LNCAP (cell line): ENCODE measurements at regions not wholly inside any gene's neighbourhood (a gene's known extent, or its start where the extent isn't known, plus 50 kb on each side); places are given as distances from the start of the nearest gene placed in this dataset.
A peak's percentile ranks its signal among the peaks of the same experiment; 100 is the strongest.

ENCODE experiments used
- TF ChIP-seq, protein P1 (sequence below): fragments of 450-650 bp; IDR thresholded peaks from 2 replicates; pipeline ENCODE4 v1.5.1; 2017; ENCODE audit warnings: mild to moderate bottlenecking

DNA sequence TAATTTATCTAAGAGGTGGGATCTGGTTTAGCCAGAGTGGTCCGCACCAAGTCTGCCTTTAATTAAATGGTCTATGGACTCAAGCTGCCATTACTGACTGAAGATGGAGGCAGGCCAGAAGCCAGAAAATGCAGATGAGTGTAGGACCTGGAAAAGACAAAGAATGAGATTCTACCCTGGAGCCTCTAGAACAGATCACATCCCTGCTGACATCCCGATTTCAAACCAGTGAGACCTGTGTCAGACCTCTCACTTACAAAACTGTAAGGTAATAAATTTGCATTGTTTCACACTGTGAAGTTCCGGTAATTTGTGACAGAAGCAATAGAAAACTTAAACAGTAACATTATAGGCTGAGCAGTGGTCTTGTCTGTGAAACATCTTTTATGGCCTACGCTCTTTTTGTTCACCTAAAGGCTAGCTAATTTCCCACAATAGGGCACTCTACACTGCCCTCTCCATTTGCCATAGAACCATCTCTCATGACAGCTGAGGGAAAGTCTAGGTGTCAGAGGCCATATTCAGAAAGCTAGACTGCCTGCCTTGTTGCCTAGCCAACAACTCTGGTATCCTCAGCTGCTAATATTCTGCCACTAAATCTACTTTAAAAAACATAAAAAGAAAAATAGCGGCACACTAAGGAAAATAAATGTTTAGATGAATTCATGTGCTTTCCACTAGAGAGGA lies 1396.2 kb upstream of the PIK3C3 start:
- TF ChIP-seq, protein P1, sequence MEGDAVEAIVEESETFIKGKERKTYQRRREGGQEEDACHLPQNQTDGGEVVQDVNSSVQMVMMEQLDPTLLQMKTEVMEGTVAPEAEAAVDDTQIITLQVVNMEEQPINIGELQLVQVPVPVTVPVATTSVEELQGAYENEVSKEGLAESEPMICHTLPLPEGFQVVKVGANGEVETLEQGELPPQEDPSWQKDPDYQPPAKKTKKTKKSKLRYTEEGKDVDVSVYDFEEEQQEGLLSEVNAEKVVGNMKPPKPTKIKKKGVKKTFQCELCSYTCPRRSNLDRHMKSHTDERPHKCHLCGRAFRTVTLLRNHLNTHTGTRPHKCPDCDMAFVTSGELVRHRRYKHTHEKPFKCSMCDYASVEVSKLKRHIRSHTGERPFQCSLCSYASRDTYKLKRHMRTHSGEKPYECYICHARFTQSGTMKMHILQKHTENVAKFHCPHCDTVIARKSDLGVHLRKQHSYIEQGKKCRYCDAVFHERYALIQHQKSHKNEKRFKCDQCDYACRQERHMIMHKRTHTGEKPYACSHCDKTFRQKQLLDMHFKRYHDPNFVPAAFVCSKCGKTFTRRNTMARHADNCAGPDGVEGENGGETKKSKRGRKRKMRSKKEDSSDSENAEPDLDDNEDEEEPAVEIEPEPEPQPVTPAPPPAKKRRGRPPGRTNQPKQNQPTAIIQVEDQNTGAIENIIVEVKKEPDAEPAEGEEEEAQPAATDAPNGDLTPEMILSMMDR, result no peak

DNA sequence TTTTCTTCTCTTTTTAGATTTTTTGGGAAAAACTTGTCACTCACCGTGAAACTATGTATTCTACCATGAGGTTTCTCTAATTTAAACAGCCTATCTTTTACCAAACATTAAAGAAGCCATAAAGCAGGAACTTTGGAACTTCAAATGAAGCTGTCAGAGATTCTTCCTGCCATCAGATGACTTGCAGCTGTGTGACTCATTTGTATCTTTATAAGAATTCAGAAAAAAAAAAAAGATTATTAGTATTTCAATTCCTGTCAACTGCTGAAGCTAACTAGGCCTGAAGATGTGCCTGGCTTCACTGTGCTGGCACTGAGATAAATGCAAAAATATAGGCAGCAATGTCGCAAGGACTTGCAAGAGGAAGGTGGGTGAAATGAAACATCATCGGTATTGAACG lies 1399.1 kb upstream of the PIK3C3 start:
- TF ChIP-seq, protein P1, result no peak

DNA sequence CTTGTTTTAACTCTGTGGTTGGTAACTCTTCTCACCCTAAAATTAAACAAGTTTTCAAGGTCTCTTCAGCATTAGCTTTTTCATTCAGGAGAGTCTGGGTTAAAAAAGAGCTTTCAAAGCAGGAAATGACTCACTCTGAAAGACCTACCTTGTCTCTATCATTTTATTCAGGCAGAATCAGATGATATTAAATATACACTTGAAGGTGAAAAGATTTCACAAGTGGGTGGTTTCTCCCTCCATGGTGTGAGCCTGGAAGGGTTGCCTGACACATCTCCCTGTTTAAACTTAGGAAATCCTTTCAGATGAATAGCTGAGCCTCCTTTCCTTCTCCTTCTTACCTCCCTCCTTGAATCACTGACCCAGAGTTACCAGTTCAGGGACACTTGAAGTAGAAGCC lies 1402.0 kb upstream of the PIK3C3 start:
- TF ChIP-seq, protein P1, result no peak

DNA sequence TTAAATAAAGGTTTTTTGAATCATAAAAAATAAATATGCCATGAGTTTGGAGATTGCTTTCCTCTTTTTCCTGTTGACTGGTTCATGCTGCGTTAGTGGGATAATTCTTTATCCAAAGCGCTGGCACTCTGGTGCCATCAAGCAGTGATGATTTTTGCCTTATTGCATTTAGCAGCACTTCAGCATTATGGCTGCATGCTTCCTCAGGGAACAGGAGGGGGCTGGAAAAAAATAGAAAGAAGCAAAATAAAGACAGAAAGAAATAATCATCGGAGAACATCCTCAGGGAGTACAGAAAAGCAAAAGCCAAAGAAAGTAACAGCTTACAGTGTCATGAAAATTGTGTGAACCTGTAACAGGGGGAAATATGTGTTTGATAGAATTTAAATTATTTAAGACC lies 1408.2 kb upstream of the PIK3C3 start:
- TF ChIP-seq, protein P1, result no peak

DNA sequence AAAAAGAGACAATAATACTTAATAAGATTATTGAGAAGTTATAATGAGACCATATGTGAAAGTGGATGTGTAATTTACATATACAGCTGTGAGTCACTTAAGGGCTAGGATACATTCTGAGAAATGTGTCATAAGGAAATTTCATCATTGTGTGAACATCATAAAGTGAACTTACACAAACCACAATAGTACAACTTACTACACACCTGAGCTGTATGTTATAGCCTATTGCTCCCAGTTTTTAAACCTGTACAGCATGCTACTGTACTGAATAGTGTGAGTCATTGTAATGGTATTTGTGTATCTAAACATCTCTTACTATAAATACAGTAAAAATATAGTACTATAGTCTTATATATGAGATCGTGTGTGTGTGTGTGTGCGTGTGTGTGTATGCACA lies 1420.3 kb upstream of the PIK3C3 start:
- TF ChIP-seq, protein P1, result no peak

DNA sequence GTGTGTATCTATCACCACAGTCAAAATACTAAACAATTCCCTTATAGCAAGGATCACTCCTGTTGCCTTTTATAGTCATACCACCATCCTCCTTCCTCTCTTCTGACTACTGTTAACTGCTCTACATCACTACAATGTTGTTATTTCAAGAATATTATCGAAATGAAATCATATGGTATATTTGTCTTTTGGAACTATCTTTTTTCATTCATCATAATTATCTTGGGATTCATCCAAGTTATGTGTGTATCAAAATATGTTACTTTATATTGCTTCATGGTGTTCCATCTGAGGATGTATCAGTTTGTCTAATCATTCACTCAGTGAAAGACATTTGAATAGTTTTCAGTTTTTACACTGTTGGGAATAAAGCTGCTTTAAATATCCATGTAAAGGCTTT lies 1423.0 kb upstream of the PIK3C3 start:
- TF ChIP-seq, protein P1, result no peak

DNA sequence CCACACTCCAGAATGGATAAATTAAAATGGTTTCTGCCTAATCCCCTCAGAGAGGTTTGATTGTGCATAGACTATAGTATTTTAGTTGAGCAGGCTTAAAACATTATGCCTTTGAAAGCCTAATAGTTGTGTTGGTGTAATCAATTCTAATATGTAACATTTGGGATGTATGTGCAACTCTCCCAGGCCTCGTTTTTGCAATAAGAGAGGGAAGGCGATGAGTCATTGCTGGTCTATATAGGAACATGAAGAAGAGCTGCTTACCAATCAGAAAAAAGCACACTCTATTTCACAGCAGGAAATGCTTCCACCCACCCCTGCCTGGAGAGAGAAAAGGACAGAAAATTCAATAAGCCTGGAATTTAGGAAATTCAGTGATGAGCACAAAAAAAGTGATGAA lies 1424.0 kb upstream of the PIK3C3 start:
- TF ChIP-seq, protein P1, result no peak

DNA sequence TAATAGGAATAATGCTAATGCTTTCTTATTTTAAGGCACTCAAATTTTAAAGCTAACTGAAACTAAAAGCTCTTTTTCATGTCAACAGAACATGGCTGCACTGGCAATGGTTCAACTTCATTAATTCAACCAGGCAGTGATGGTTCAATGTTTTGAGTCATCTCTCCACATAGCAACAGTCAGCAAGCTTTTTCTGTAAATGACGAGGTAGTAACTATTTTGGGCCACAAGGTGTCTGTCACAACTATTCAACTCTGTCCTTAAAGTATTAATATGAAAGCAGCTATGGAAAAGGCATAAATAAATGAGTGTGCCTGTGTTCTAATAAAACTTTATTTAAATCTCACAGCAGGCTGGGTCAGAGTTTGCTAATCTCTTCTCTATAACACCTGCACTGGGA lies 1425.6 kb upstream of the PIK3C3 start:
- TF ChIP-seq, protein P1, result peak; percentile 29; the same call in 1 of the 2 replicates
